Testis (tissue), 2 donors: ENCODE measurements at regions not wholly inside any gene's neighbourhood (a gene's known extent, or its start where the extent isn't known, plus 50 kb on each side); places are given as distances from the start of the nearest gene placed in this dataset.

Experiments used
- DNase-seq: peaks from one replicate; pipeline ENCODE4 v3.0.0-alpha.2; 2019
- H3K27ac ChIP-seq, 2 donors: fragments of 200-600 bp; sonication (generic); one replicate each; pipeline ENCODE4 v1.5.1; 2019
- H3K27me3 ChIP-seq: fragments of 200-600 bp; sonication (generic); one replicate; pipeline ENCODE4 v1.5.1; 2019
- H3K36me3 ChIP-seq: fragments of 200-600 bp; sonication (generic); one replicate; pipeline ENCODE4 v1.5.1; 2017; ENCODE audit warnings: low read depth; ENCODE audit errors: missing control alignments
- H3K4me1 ChIP-seq: fragments of 200-600 bp; sonication (generic); one replicate; pipeline ENCODE4 v1.5.1; 2019
- H3K4me3 ChIP-seq, 2 donors: fragments of 200-600 bp; sonication (generic); one replicate each; pipeline ENCODE4 v1.5.1; 2017 to 2019
- H3K9me3 ChIP-seq: fragments of 200-600 bp; sonication (generic); one replicate; pipeline ENCODE4 v1.5.1; 2017
- CTCF ChIP-seq, 3 experiments: fragments of 450-650 bp in 2 of 3; fragments of 200-600 bp in 1 of 3; sonication (generic) in 1 of 3; IDR thresholded peaks; one replicate each; pipeline ENCODE4 v1.5.1; 2016 to 2019; ENCODE audit warnings: antibody characterized with exemption in 3 of 3, mild to moderate bottlenecking in 2 of 3, moderate library complexity in 1 of 3
- POLR2A ChIP-seq: fragments of 450-650 bp; IDR thresholded peaks from one replicate; pipeline ENCODE4 v1.6.1; 2017; ENCODE audit warnings: antibody characterized with exemption, mild to moderate bottlenecking, moderate library complexity
- WGBS, 2 donors: methylation state at CpG; one replicate each; pipeline ENCODE4 v1.1.5; 2018; 5-methylcytosine and 5-hydroxymethylcytosine counted together
- intact Hi-C: fragments of 100-400 bp; cut with DNase I; formaldehyde crosslinking; loops from one replicate; pipeline ENCODE4 v1.15.1; 2023; ENCODE audit warnings: low total_unique reads

GRCh38 chr5:4551034-4551433 lies 589.1 kb upstream of the ADAMTS16 start:
- H3K4me3 ChIP-seq = no peak overlapping the region
- H3K27me3 ChIP-seq = no peaks in the 10 kb centered on the region
- no peaks in the 10 kb centered on the region for H3K9me3 ChIP-seq
- H3K27ac ChIP-seq = no peak overlapping the region
- no peak for DNase-seq
- H3K36me3 ChIP-seq = no peaks in the 10 kb centered on the region
- TF ChIP-seq POLR2A = no peak
- intact Hi-C loops = no loop called here
- WGBS, 2 donors = 76 to 84% methylated on average over 3 of the region's 3 CpGs
- no peaks in the 10 kb centered on the region for H3K4me1 ChIP-seq

GRCh38 chr5:4553130-4553529 lies 587.0 kb upstream of the ADAMTS16 start:
- H3K27me3 ChIP-seq = no peaks in the 10 kb centered on the region
- no peaks in the 10 kb centered on the region for H3K9me3 ChIP-seq
- H3K4me1 ChIP-seq = no peaks in the 10 kb centered on the region
- H3K27ac ChIP-seq = no peak overlapping the region
- no peaks in the 10 kb centered on the region for H3K36me3 ChIP-seq
- DNase-seq = no peak
- no peak overlapping the region for H3K4me3 ChIP-seq
- intact Hi-C loops = no loop called here
- no peak for TF ChIP-seq POLR2A

GRCh38 chr5:4553978-4554377 lies 586.2 kb upstream of the ADAMTS16 start:
- 52% methylated on average over 6 of the region's 6 CpGs for WGBS, 2 donors
- intact Hi-C loops = no loop called here
- Histone ChIP-seq H3K27ac (no peak overlapping the region), H3K9me3 (no peaks in the 10 kb centered on the region), H3K4me1 (no peaks in the 10 kb centered on the region), H3K27me3 (no peaks in the 10 kb centered on the region), H3K4me3 (no peak overlapping the region), H3K36me3 (no peaks in the 10 kb centered on the region)
- DNase-seq = no peak
- TF ChIP-seq POLR2A = no peak
- no peak for TF ChIP-seq CTCF (IDR thresholded peaks at IDR 0.05)

DNA sequence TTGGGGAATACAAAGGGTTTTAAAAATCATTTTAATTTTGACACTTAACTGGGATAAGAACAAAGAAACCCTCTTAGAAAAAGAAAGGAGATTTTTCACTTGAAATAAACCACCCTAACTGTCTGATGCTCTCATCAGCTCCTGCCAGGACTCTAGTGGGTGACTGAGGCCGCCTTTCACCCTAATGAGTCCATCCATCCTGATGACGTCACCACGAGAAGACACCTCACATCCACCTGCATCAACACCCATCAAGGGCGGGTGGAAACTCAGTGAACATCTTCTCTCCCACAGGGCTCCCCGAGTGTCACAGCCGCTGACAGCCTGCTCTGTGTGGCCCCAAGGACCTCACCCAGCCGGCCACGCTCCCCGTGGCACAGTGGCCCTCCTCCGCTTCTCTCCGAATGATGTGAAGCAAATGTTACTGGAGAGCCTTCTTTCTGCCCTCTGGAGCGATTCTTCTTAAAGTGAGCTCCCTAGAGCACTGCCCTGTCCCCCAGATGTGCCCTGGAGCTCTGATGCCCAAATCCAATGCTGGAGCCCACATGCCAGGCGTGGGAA lies 584.3 kb upstream of the ADAMTS16 start:
- Histone ChIP-seq H3K36me3 (no peaks in the 10 kb centered on the region), H3K9me3 (no peaks in the 10 kb centered on the region), H3K27me3 (no peaks in the 10 kb centered on the region), H3K4me1 (no peaks in the 10 kb centered on the region), H3K27ac (no peak overlapping the region), H3K4me3 (no peak overlapping the region)
- DNase-seq = no peak
- 79 to 82% methylated on average over 13 of the region's 13 CpGs for WGBS, 2 donors
- TF ChIP-seq POLR2A (no peak), CTCF (IDR thresholded peaks at IDR 0.05) (no peak)
- intact Hi-C loops = no loop called here

- Histone ChIP-seq H3K36me3 (no peaks in the 10 kb centered on the region), H3K9me3 (no peaks in the 10 kb centered on the region), H3K4me3 (no peak overlapping the region), H3K27me3 (no peaks in the 10 kb centered on the region), H3K27ac (no peak overlapping the region), H3K4me1 (no peaks in the 10 kb centered on the region)
- 62 to 69% methylated on average over 4 of the region's 4 CpGs for WGBS, 2 donors
- intact Hi-C loops = no loop called here
- TF ChIP-seq POLR2A (no peak), CTCF (IDR thresholded peaks at IDR 0.05) (no peak)
- DNase-seq = no peak
Measured at GRCh38 chr5:4561403-4561802, 578.7 kb upstream of the ADAMTS16 start.

DNA sequence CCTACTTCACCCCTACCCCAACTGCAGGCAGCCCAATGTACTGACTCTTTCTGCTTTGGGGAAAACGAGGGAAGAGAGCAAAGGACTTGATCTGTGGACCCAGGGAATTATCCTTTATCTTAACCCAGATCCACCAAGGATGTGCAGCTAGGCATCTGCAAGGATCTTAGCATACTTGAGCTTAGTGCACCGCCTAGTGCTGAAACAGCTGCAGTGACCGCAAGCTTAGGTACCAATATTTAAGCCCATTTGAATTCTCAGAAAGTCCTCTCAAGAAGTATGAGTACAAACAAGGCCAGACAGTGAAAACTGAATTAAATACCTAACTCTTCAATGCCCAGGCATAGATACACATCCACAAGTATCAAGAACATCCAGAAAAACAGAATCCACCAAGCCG lies 576.7 kb upstream of the ADAMTS16 start:
- intact Hi-C loops = no loop called here
- Histone ChIP-seq H3K4me1 (no peaks in the 10 kb centered on the region), H3K36me3 (no peaks in the 10 kb centered on the region), H3K9me3 (no peaks in the 10 kb centered on the region), H3K27me3 (no peaks in the 10 kb centered on the region), H3K4me3 (no peak overlapping the region), H3K27ac (no peak overlapping the region)
- DNase-seq = no peak
- TF ChIP-seq POLR2A = no peak
- TF ChIP-seq CTCF (IDR thresholded peaks at IDR 0.05) = no peak
- 60 to 64% methylated on average over 4 of the region's 4 CpGs for WGBS, 2 donors
